ENCODE measurements at regions not wholly inside any gene's neighbourhood (a gene's known extent, or its start where the extent isn't known, plus 50 kb on each side); places are given as distances from the start of the nearest gene placed in this dataset.

DNA sequence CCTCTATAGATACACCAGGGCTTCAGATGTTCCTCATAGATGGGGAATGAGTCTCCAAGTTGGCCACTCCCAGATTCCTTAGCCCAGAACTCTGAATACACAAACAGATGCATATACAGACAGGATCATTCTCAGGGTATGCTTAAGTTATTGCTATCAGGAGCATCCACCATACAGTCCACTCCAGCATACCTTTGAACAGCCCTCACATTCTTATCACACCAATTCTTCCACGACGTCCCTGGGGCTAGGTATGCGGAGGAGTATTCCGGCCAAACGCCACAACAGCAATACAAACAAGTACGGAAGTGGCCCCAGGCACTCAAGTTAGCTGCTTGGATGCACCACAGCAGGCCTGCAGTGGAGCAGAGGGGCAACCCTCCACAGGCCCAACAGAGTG lies 312.5 kb upstream of the CHAC2 start:
- no peaks in the 10 kb centered on the region for H3K9me3 ChIP-seq (ENCODE audit: control insufficient read depth, insufficient read depth, low read depth, low read length)
- no peaks in the 10 kb centered on the region for H3K4me1 ChIP-seq (ENCODE audit: control insufficient read depth, insufficient read depth, low read length)
- TF ChIP-seq ZNF221 (tag by site-specific recombination; IDR thresholded peaks at IDR 0.05; ENCODE audit: borderline replicate concordance) (no peak), ZNF398 (tag by site-specific recombination; IDR thresholded peaks at IDR 0.05) (no peak), ZNF596 (tag by site-specific recombination; IDR thresholded peaks at IDR 0.05) (no peak), ZNF174 (tag by site-specific recombination; IDR thresholded peaks at IDR 0.05) (no peak), ZNF670 (tag by site-specific recombination; IDR thresholded peaks at IDR 0.05; ENCODE audit: low read depth) (no peak), ZNF423 (tag by site-specific recombination; IDR thresholded peaks at IDR 0.05) (no peak), ZNF624 (tag by site-specific recombination; IDR thresholded peaks at IDR 0.05) (no peak), ZNF560 (tag by site-specific recombination; IDR thresholded peaks at IDR 0.05; ENCODE audit: borderline replicate concordance) (no peak), ZNF114 (tag by site-specific recombination; IDR thresholded peaks at IDR 0.05) (no peak), ZNF155 (tag by site-specific recombination; IDR thresholded peaks at IDR 0.05) (no peak), ZNF600 (tag by site-specific recombination; IDR thresholded peaks at IDR 0.05) (no peak), ZNF776 (tag by site-specific recombination; IDR thresholded peaks at IDR 0.05; ENCODE audit: borderline replicate concordance) (no peak), ZNF654 (tag by site-specific recombination; IDR thresholded peaks at IDR 0.05; ENCODE audit: low read depth) (no peak), ZFP3 (tag by site-specific recombination; IDR thresholded peaks at IDR 0.05; ENCODE audit: low read depth) (no peak), ZNF529 (tag by site-specific recombination; IDR thresholded peaks at IDR 0.05; ENCODE audit: insufficient replicate concordance) (no peak)
- TF ChIP-seq, protein P1, sequence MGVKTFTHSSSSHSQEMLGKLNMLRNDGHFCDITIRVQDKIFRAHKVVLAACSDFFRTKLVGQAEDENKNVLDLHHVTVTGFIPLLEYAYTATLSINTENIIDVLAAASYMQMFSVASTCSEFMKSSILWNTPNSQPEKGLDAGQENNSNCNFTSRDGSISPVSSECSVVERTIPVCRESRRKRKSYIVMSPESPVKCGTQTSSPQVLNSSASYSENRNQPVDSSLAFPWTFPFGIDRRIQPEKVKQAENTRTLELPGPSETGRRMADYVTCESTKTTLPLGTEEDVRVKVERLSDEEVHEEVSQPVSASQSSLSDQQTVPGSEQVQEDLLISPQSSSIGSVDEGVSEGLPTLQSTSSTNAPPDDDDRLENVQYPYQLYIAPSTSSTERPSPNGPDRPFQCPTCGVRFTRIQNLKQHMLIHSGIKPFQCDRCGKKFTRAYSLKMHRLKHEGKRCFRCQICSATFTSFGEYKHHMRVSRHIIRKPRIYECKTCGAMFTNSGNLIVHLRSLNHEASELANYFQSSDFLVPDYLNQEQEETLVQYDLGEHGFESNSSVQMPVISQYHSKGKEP (tag by site-specific recombination; IDR thresholded peaks at IDR 0.05) = no peak
- H3K4me3 ChIP-seq (ENCODE audit: low read depth, low read length) = no peak overlapping the region
- no peak overlapping the region for H3K27ac ChIP-seq (ENCODE audit: extremely low read depth, low read depth, low read length)
- ChIA-PET POLR2A (no interaction called here), CTCF (interaction anchor here (0.6 kb wide), 1 partner anchor 63 kb away, joined by 3 read pairs; no protein-coding TSS in a partner anchor)
- no peaks in the 10 kb centered on the region for H3K36me3 ChIP-seq (ENCODE audit: control insufficient read depth in 2 of 2, insufficient read depth in 1 of 2, low read length in 2 of 2)

DNA sequence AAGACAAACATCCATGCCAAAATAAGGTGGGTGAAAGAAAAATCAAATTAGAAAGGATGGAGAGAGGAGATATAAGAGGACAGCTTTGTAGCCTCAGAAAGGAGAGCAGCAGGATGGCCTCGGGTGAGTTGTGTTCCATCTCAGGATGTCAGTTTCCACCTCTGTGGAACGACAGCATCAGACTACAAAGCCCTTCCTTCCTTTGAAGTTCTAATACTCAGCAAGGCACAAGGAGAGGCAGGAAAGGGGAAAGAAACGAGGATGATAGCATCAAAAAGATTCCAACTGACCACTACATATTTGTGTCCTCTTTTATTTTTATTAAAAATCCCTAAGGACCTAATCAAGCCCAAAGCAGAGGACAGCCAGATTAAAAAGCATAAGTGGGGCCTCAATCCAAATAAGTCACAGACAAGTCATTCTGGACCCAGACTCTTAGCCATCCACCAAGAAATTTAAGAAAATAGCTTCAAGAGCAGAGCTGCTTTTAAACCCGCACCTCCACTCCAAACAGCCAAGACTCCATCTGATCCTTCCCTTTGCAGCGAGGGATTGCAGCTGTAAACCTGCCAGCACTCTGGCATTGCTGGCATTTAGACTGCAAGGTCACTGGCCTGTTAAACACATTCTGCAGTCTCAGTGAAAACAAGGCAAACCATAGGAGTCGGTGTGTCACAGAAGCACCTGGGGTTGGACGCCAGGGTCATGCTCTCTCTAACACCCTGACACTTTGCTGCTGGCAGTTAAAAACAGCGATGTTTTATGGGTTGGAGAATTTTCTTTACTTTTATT lies 314.5 kb upstream of the CHAC2 start:
- Histone ChIP-seq H3K9me3 (ENCODE audit: control insufficient read depth, insufficient read depth, low read depth, low read length) (no peaks in the 10 kb centered on the region), H3K27ac (ENCODE audit: extremely low read depth, low read depth, low read length) (no peak overlapping the region), H3K36me3 (ENCODE audit: control insufficient read depth in 2 of 2, insufficient read depth in 1 of 2, low read length in 2 of 2) (no peaks in the 10 kb centered on the region), H3K4me3 (ENCODE audit: low read depth, low read length) (no peak overlapping the region), H3K4me1 (ENCODE audit: control insufficient read depth, insufficient read depth, low read length) (no peaks in the 10 kb centered on the region)
- POLR2A ChIA-PET = no interaction called here
- CTCF ChIA-PET = no interaction called here
- no peak for TF ChIP-seq ZNF843 (tag by site-specific recombination; IDR thresholded peaks at IDR 0.05)
- no peak for TF ChIP-seq ZBTB11 (tag by site-specific recombination; conservative IDR thresholded peaks at IDR 0.05; ENCODE audit: low read depth)
- no peak for TF ChIP-seq ZNF274 (IDR thresholded peaks at IDR 0.05; ENCODE audit: low read length)
- TF ChIP-seq ZNF274 (tag by site-specific recombination; IDR thresholded peaks at IDR 0.05; ENCODE audit: borderline replicate concordance) = no peak
- TF ChIP-seq, protein P2, sequence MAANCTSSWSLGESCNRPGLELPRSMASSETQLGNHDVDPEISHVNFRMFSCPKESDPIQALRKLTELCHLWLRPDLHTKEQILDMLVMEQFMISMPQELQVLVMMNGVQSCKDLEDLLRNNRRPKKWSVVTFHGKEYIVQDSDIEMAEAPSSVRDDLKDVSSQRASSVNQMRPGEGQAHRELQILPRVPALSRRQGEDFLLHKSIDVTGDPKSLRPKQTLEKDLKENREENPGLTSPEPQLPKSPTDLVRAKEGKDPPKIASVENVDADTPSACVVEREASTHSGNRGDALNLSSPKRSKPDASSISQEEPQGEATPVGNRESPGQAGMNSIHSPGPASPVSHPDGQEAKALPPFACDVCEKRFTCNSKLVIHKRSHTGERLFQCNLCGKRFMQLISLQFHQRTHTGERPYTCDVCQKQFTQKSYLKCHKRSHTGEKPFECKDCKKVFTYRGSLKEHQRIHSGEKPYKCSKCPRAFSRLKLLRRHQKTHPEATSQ (tag by site-specific recombination; IDR thresholded peaks at IDR 0.05) = no peak
- no peak for TF ChIP-seq ZNF488 (tag by site-specific recombination; IDR thresholded peaks at IDR 0.05)
- TF ChIP-seq ZNF664 (tag by site-specific recombination; IDR thresholded peaks at IDR 0.05) = no peak
